Adrenal gland (tissue), 5 donors: ENCODE measurements at regions not wholly inside any gene's neighbourhood (a gene's known extent, or its start where the extent isn't known, plus 50 kb on each side); places are given as distances from the start of the nearest gene placed in this dataset.

Source experiments
- CTCF ChIP-seq, 6 experiments: fragments of 450-650 bp in 4 of 6; fragments of 200-600 bp in 2 of 6; sonication (generic) in 1 of 6; IDR thresholded peaks; 1 replicate in 5 of 6; 2 replicates in 1 of 6; pipeline versions ENCODE4 v1.5.1 to v1.8.0; 2016 to 2021; ENCODE audit warnings: antibody characterized with exemption in 6 of 6, mild to moderate bottlenecking in 2 of 6, moderate library complexity in 1 of 6
- POLR2A ChIP-seq, 2 donors: fragments of 450-650 bp; IDR thresholded peaks; one replicate each; pipeline ENCODE4 v1.6.1; 2017; ENCODE audit warnings: antibody characterized with exemption in 2 of 2, mild to moderate bottlenecking in 2 of 2, moderate library complexity in 1 of 2
- donor health status: DM: no; HTN: no; CAD: no.

GRCh38 chr18:71329563-71329962 is 1040.7 kb downstream of the SOCS6 start:
- TF ChIP-seq POLR2A (IDR thresholded peaks at IDR 0.05) = no peak
- no peak for TF ChIP-seq CTCF (IDR thresholded peaks at IDR 0.05)
